Choroid plexus epithelial cell (primary cell): ENCODE measurements at regions not wholly inside any gene's neighbourhood (a gene's known extent, or its start where the extent isn't known, plus 50 kb on each side); places are given as distances from the start of the nearest gene placed in this dataset.

ENCODE experiments used
- DNase-seq: peaks from one replicate; pipeline ENCODE4 v3.0.0-alpha.2; 2010; ENCODE audit warnings: low read depth
- H3K4me3 ChIP-seq: 2 replicates; pipeline ENCODE4 v1.5.1; 2011; ENCODE audit warnings: low read depth, mild to moderate bottlenecking, control low read depth, low read length, moderate library complexity
- TF ChIP-seq, protein P1 (sequence below): conservative IDR thresholded peaks from 2 replicates; pipeline ENCODE4 v1.5.1; 2011; ENCODE audit warnings: low read depth, mild to moderate bottlenecking, control low read depth, inconsistent platforms, low read length, moderate library complexity

DNA sequence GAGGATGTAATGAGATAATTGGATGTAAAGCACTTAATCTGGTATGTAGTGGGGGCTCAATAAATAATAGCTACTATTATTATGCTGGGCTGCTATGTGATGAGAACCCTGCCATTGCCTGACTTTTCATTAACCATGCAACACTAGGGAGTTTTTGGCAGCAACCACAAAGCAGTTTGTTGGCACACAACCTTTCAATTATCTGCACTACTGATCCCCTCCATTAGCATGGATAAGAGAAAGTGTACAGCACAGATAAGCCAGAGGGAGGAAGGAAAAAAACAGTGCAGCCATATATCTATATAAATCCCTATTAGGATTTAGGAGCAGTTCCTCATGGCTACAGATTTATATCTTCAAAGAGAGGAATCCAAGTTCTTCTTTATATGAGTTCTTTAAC, 498.5 kb downstream of the NUF2 start:
- DNase-seq: no peak
- TF ChIP-seq, protein P1, sequence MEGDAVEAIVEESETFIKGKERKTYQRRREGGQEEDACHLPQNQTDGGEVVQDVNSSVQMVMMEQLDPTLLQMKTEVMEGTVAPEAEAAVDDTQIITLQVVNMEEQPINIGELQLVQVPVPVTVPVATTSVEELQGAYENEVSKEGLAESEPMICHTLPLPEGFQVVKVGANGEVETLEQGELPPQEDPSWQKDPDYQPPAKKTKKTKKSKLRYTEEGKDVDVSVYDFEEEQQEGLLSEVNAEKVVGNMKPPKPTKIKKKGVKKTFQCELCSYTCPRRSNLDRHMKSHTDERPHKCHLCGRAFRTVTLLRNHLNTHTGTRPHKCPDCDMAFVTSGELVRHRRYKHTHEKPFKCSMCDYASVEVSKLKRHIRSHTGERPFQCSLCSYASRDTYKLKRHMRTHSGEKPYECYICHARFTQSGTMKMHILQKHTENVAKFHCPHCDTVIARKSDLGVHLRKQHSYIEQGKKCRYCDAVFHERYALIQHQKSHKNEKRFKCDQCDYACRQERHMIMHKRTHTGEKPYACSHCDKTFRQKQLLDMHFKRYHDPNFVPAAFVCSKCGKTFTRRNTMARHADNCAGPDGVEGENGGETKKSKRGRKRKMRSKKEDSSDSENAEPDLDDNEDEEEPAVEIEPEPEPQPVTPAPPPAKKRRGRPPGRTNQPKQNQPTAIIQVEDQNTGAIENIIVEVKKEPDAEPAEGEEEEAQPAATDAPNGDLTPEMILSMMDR: no peak
- H3K4me3 ChIP-seq: no peak overlapping the region

DNA sequence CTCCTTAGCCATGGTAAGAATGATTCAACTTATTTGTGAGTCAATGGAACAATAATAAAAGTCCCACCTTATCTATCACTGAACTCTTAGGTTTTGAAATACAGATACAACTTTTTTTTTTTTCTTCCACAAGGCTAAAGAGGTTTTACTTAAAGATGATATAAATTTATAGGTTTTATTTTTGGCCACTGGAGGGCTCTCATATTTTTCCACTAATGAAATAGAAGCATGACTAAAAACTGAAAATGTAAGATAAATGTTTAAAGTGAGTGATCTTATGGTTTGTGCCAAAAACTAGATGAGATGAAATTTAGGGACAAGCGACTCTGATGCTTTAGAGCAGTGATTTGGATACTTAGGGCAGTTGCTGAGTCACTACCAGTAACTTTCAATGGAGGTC, 499.0 kb downstream of the NUF2 start:
- peak; percentile 16 for DNase-seq
- TF ChIP-seq, protein P1: peak; percentile 26
- H3K4me3 ChIP-seq: no peak overlapping the region

DNA sequence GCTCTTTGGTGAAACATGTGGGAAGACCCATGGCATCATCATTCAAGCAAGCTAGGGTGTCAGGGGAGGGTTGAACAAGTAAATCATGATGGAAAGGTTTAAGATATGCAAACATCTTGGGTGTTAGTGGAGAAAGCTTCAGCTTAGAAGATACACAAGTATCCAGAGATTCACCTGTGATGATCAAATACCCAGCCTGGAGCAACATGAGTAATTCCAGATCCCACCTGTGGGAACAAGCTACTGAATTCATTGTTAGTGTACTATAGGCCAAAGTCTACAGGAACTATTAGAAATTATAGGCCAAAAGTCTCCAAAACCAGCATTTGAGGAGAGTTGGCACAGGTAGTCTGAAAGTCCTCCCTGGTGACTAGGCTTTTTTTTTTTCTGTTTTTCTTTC, 499.9 kb downstream of the NUF2 start:
- no peak overlapping the region for H3K4me3 ChIP-seq
- TF ChIP-seq, protein P1: no peak
- no peak for DNase-seq

DNA sequence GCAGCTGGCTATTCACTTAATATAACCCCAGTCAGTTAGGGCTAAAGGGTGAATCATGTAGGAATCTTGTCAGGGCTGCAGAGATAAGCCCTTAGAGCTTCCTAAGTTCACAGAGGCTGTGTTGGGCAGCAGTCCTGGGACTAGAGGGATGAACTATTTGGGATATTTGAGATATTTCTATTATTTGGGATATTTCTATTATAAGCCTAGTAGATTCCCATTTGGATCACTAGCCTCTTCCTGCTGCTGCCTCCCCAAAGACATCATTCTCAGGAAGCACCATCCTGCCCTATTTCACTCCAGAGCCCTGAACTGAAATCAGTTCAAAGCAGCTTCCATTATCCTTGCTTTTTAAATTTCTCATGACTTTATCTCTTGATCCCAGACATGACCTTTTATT, 501.3 kb downstream of the NUF2 start:
- TF ChIP-seq, protein P1: no peak
- H3K4me3 ChIP-seq: no peak overlapping the region
- no peak for DNase-seq

DNA sequence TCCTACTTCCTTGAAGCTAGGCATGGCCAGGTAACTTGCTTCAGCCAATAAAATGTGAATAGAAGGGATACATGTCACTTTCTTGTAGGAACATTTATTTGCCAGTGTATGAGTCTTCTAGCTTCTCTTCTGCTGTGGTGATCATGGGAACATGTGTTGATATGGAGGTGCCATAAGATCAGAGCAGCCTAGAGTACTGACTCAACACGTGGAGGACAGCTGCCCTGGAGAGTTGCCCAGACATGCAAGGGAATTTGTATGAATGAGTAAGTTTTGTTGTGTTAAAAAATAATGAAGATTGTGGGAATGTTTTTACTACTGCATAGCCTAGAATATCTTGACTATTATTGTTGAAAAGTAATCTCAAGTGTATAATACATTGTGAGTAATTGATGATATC, 502.3 kb downstream of the NUF2 start:
- TF ChIP-seq, protein P1: no peak
- peak; percentile 63 for DNase-seq

GRCh38 chr1:163824490-163824889, 502.7 kb downstream of the NUF2 start:
- H3K4me3 ChIP-seq: no peak overlapping the region
- DNase-seq: no peak
- TF ChIP-seq, protein P1: no peak

More for the DNA sequence above, 502.3 kb downstream of the NUF2 start:
- no peak overlapping the region for H3K4me3 ChIP-seq

DNA sequence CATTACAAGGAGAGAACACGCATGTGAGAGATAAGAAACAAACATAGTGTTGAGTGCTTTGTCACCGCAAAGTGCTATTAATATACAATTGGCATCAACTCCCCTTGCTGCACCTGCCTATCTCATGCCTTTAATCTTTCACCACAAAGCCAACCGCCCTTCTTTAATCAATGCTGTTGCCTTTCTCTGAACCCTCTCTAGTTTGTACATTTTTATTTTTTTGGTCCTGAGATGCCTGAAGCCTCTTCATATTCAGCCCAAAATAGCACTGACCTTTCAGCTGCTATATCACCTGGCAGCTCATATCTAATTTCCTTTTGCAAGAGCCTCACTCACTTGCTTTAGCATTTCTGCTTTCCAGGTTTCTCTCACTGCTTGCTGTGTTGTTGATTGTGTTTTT, 504.7 kb downstream of the NUF2 start:
- H3K4me3 ChIP-seq: no peak overlapping the region
- TF ChIP-seq, protein P1: no peak
- no peak for DNase-seq
